PC-3 (cell line): ENCODE measurements at regions not wholly inside any gene's neighbourhood (a gene's known extent, or its start where the extent isn't known, plus 50 kb on each side); places are given as distances from the start of the nearest gene placed in this dataset.

ENCODE experiments used
- ATAC-seq: fragments of 200-7000 bp; cut with Tn5 transposase; 2 replicates; pipeline ENCODE4 v1.9.1; 2020; ENCODE audit warnings: mild to moderate bottlenecking, moderate library complexity
- BruUV-seq: library from RNA; stranded (reverse); fragments of 400-500 nt; replicated peaks from 2 replicates; lab custom pipeline; 2021; lab: Mats Ljungman, UMichigan
- CTCF ChIA-PET: fragments of 300-600 bp; sonication (Branson Sonifier 250); formaldehyde crosslinking; loops from one replicate; lab custom pipeline; 2022; ENCODE audit warnings: antibody characterized with exemption; lab: Charles Lee
- POLR2A ChIA-PET: fragments of 300-600 bp; sonication (Branson Sonifier 250); formaldehyde crosslinking; loops from one replicate; lab custom pipeline; 2022; ENCODE audit warnings: antibody characterized with exemption; ENCODE audit not compliant: unreplicated experiment; lab: Charles Lee
- DNase-seq: peaks from one replicate; pipeline ENCODE4 v3.0.0-alpha.2; 2015
- H2AFZ ChIP-seq: fragments of 300-600 bp; sonication (generic); 2 replicates; pipeline ENCODE4 v1.6.0; 2016; ENCODE audit warnings: antibody characterized with exemption, low read length
- H3F3A ChIP-seq: fragments of 300-600 bp; sonication (generic); one replicate; pipeline ENCODE4 v1.6.0; 2017; ENCODE audit warnings: antibody characterized with exemption, low read length, control low read depth, mild to moderate bottlenecking; ENCODE audit not compliant: unreplicated experiment
- H3K27ac ChIP-seq: fragments of 300-600 bp; sonication (generic); 2 replicates; pipeline ENCODE4 v1.5.1; 2016; ENCODE audit warnings: mild to moderate bottlenecking, low read length
- H3K27me3 ChIP-seq: fragments of 300-600 bp; sonication (generic); 2 replicates; pipeline ENCODE4 v1.6.1; 2016; ENCODE audit warnings: low read length, mixed read lengths
- H3K36me3 ChIP-seq: fragments of 300-600 bp; sonication (generic); 2 replicates; pipeline ENCODE4 v1.6.1; 2016; ENCODE audit warnings: low read depth, mixed run types, low read length, mixed read lengths
- H3K4me1 ChIP-seq: fragments of 300-600 bp; sonication (generic); 2 replicates; pipeline ENCODE4 v1.5.1; 2016; ENCODE audit warnings: low read length; ENCODE audit not compliant: insufficient read depth
- H3K4me2 ChIP-seq: fragments of 300-600 bp; sonication (generic); 2 replicates; pipeline ENCODE4 v1.6.0; 2016; ENCODE audit warnings: low read length
- H3K4me3 ChIP-seq: fragments of 300-600 bp; sonication (generic); 2 replicates; pipeline ENCODE4 v1.5.1; 2016; ENCODE audit warnings: mild to moderate bottlenecking, low read length, mixed read lengths
- H3K79me2 ChIP-seq: fragments of 300-600 bp; sonication (generic); 2 replicates; pipeline ENCODE4 v1.6.1; 2017; ENCODE audit warnings: low read length, mixed read lengths
- H3K9ac ChIP-seq: fragments of 300-600 bp; sonication (generic); 2 replicates; pipeline ENCODE4 v1.6.0; 2016; ENCODE audit warnings: mild to moderate bottlenecking, low read length
- H3K9me2 ChIP-seq: fragments of 300-600 bp; sonication (generic); replicated peaks from 2 replicates; pipeline ENCODE4 v1.6.1; 2016; ENCODE audit warnings: mixed run types, low read length, mixed read lengths
- H3K9me3 ChIP-seq: fragments of 300-600 bp; sonication (generic); 2 replicates; pipeline ENCODE4 v1.6.1; 2016; ENCODE audit warnings: low read length, mixed read lengths
- H4K20me1 ChIP-seq: fragments of 300-600 bp; sonication (generic); 2 replicates; pipeline ENCODE4 v1.6.1; 2016; ENCODE audit warnings: low read length, mixed read lengths
- CTCF ChIP-seq: fragments of 300-600 bp; sonication (generic); conservative IDR thresholded peaks from 2 replicates; pipeline ENCODE4 v1.5.1; 2017; ENCODE audit warnings: antibody characterized with exemption, low read depth, mild to moderate bottlenecking, low read length
- EZH2 ChIP-seq: fragments of 300-600 bp; sonication (generic); IDR thresholded peaks from one replicate; pipeline ENCODE4 v1.6.1; 2017; ENCODE audit warnings: antibody characterized with exemption, mild to moderate bottlenecking, low read length; ENCODE audit not compliant: unreplicated experiment
- EZH2phosphoT487 ChIP-seq: fragments of 300-600 bp; sonication (generic); IDR thresholded peaks from 2 replicates; pipeline ENCODE4 v1.6.1; 2018; ENCODE audit warnings: mild to moderate bottlenecking, antibody characterized with exemption, low read length, borderline replicate concordance
- intact Hi-C: fragments of 100-400 bp; cut with micrococcal nuclease; formaldehyde crosslinking; loops from 2 replicates; pipeline ENCODE4 v1.9.0; 2023

GRCh38 chr3:193980326-193980725, 155.6 kb upstream of the HES1 start:
- no peaks in the 10 kb centered on the region for H3K79me2 ChIP-seq
- no peak overlapping the region for H3K4me3 ChIP-seq
- H3F3A ChIP-seq: no peaks in the 10 kb centered on the region
- CTCF ChIA-PET: no interaction called here
- POLR2A ChIA-PET: no interaction called here
- H3K27ac ChIP-seq: no peak overlapping the region
- no peak overlapping the region for H2AFZ ChIP-seq
- no peaks in the 10 kb centered on the region for H4K20me1 ChIP-seq
- BruUV-seq: no TSS peak
- H3K9me2 ChIP-seq: no peaks in the 10 kb centered on the region
- H3K36me3 ChIP-seq: no peaks in the 10 kb centered on the region
- no peaks in the 10 kb centered on the region for H3K9me3 ChIP-seq
- H3K9ac ChIP-seq: no peak overlapping the region
- H3K4me1 ChIP-seq: peaks cover 26% of the 10 kb centered on the region
- no peaks in the 10 kb centered on the region for H3K27me3 ChIP-seq
- H3K4me2 ChIP-seq: no peak overlapping the region
- ATAC-seq (no peak), DNase-seq (no peak)
- TF ChIP-seq EZH2: no peak
- no peak for TF ChIP-seq CTCF
- no peak for TF ChIP-seq EZH2phosphoT487
- intact Hi-C loops: no loop called here

- no peak overlapping the region for H3K27ac ChIP-seq
- ATAC-seq (no peak), DNase-seq (no peak)
- H3K27me3 ChIP-seq: no peaks in the 10 kb centered on the region
- no peak overlapping the region for H3K9ac ChIP-seq
- H3K9me3 ChIP-seq: no peaks in the 10 kb centered on the region
- TF ChIP-seq EZH2 (no peak), EZH2phosphoT487 (no peak), CTCF (no peak)
- CTCF ChIA-PET: no interaction called here
- no peaks in the 10 kb centered on the region for H3K9me2 ChIP-seq
- no peaks in the 10 kb centered on the region for H4K20me1 ChIP-seq
- no TSS peak for BruUV-seq
- H3K4me1 ChIP-seq: peaks cover 26% of the 10 kb centered on the region
- no peaks in the 10 kb centered on the region for H3K36me3 ChIP-seq
- no peaks in the 10 kb centered on the region for H3F3A ChIP-seq
- H2AFZ ChIP-seq: no peak overlapping the region
- POLR2A ChIA-PET: no interaction called here
- H3K79me2 ChIP-seq: no peaks in the 10 kb centered on the region
- H3K4me2 ChIP-seq: no peak overlapping the region
- no peak overlapping the region for H3K4me3 ChIP-seq
- intact Hi-C loops: no loop called here
These were observed 155.0 kb upstream of the HES1 start for GRCh38 chr3:193980905-193981304.

- Histone ChIP-seq H3K4me2 (no peak overlapping the region), H3K4me1 (peaks cover 26% of the 10 kb centered on the region), H3K79me2 (no peaks in the 10 kb centered on the region), H3K9ac (no peak overlapping the region), H3K36me3 (no peaks in the 10 kb centered on the region), H4K20me1 (no peaks in the 10 kb centered on the region), H3F3A (no peaks in the 10 kb centered on the region), H3K9me2 (no peaks in the 10 kb centered on the region), H3K9me3 (no peaks in the 10 kb centered on the region), H3K4me3 (no peak overlapping the region), H3K27me3 (no peaks in the 10 kb centered on the region), H3K27ac (no peak overlapping the region), H2AFZ (no peak overlapping the region)
- DNase-seq: no peak
- intact Hi-C loops: no loop called here
- ChIA-PET POLR2A (no interaction called here), CTCF (no interaction called here)
- BruUV-seq: no TSS peak
- ATAC-seq: no peak
- TF ChIP-seq EZH2phosphoT487 (no peak), EZH2 (no peak), CTCF (no peak)
These were observed 154.4 kb upstream of the HES1 start for GRCh38 chr3:193981504-193981903.
